ENCODE measurements at regions not wholly inside any gene's neighbourhood (a gene's known extent, or its start where the extent isn't known, plus 50 kb on each side); places are given as distances from the start of the nearest gene placed in this dataset.
"Not testable (repeated sequence)": the region's sequence is repeated elsewhere in the genome, so short reads cannot be mapped to it uniquely, and the experiment has no call there.

DNA sequence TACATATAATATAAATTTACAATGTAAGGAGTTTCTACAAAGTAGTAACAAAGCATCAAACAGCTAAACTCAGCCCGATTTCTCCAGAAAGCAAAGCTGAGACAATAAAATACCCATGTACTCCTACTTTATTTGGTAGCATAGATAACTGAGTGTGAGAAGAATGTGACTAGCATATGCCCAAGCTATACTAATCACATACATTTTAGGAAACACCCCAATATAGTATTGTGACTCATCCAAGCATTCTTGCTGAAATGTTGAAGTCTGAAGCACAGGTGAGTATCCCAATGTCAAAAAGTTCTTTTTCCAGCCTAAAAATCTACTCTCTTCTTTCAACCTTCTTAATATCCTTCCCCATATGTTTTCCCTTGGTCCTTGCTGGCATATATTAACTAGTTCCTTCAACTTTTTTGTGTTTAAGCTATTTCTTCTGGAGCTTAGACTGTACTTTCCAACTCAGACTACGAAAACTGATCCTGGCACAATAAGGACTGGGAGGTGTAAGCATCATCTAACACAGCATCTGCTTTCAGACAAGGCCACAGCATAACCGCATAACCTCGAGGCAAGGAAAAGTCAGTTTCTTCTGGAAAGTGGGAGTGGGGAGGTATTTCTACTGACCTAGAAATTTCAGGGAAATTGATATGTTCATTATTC is 163.0 kb upstream of the RNPC3 start:
- in situ Hi-C loops (cut with HindIII; ENCODE audit: low sequenced_read_pairs): no loop called here

DNA sequence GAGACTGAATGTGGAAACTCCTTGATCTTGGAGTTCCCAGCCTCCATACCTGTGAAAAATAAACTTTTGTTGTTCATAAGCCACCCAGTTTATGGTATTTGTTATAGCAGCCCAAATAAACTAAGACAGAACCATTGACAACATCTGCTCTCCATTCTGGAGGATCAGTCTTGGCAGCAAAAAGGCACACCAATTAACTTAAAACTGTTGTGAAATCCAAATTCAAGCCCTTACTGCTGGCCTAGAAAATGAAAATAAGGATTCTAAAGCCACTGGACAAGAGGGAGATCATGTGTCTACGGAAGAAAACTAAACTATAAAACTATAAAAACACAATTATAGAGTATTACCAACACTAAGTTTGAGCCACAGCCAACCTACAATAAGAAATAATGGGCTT is 172.1 kb upstream of the RNPC3 start:
- in situ Hi-C loops (cut with HindIII; ENCODE audit: low sequenced_read_pairs): no loop called here

DNA sequence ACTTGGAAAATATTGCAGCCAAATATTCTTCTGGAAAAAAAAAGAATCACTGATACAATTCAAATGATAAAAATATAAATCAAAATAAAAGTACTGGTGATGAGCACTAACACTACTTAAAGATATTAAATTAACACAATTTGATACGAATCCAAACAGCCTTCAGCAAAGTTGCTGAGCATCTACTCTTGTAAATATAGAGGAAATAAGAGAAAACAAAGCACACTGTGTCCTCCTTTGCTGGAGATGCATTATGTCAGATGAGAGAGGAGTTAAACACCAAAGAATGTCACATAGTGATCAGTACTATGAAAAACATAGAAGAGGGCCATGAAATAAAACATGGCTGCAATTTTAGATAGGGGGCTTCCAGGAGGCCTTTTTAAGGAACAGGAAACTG is 177.4 kb upstream of the RNPC3 start:
- in situ Hi-C loops (cut with HindIII; ENCODE audit: low sequenced_read_pairs): no loop called here

DNA sequence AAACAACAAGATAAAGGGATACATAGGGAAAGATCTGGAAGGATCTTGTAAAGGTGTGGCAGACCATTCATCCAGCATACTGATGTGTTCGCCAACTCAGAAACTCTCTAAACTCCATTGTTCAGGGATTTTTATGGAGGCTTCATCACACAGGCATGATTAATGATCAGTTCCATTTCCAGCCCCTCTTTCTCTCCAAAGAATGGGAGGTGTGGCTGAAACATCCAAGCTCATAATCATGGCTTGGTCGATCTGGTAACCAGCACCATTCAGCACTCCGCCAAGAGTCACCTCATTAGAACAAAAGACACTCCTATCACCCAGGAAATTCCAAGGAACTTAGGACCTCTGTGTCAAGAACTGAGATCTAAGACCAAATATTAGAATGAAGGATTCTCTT is 180.6 kb upstream of the RNPC3 start:
- in situ Hi-C loops (cut with HindIII; ENCODE audit: low sequenced_read_pairs): no loop called here

DNA sequence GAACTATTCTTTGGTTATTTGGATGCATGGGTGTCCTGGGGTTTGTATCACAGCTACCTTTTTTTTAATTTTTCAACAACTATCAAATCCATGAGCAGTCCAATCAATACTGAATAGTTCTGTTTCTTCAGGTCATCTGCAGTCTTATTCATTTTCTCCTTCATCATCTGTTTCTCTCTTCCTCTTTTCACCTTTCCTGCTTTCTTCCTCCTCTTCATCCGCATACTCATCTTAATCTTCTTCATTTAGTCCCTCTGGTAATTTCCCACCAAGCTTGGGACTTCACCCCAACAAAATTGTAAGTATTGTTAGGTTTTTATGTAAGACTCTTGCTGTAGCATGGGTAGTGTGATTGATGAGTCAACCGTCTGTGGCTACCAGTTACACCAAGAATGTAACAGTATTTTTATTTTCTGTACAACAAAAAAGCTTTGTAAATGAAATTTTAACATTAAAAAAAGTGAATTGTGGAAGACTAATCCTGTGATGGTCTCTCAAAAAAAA is 184.1 kb upstream of the RNPC3 start:
- in situ Hi-C loops (cut with HindIII; ENCODE audit: low sequenced_read_pairs): no loop called here

DNA sequence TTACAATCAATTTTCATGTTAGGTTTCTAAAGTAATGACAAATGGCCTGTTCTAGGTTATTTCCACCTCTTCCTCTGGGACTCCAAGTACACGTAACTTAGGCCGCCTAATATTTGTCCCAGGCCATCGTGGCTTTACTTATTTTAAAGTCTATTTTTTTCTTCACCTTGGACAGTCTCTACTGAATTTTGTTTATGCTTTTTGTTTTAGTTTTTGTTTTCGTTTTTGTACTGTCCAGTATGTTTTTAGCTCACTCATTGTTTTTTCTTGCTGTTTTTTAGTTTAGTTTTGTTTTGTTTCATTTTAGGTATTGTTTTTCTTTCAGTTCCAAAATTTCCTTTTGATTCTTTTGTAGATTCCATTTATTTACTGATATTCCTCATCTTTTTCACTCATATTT is 187.7 kb upstream of the RNPC3 start:
- in situ Hi-C loops (cut with HindIII; ENCODE audit: low sequenced_read_pairs): no loop called here

DNA sequence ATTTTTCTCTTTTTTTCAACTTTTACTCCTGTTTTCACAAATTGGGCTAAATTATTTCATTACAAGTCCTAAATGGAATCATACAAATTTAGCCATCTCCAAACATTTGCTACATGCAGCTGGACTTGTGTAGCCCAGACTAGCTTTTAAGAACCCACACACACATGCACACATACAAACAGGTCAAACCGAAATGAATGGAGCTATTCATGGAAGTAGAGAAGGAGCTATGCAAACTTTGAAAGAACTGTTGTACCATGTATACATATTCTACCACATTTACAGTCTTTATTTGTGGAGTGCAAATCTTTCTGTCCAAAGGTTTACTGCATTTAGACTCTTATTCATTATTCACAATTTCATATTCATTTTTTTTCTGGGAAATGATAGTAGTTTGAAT is 189.1 kb upstream of the RNPC3 start:
- in situ Hi-C loops (cut with HindIII; ENCODE audit: low sequenced_read_pairs): no loop called here

DNA sequence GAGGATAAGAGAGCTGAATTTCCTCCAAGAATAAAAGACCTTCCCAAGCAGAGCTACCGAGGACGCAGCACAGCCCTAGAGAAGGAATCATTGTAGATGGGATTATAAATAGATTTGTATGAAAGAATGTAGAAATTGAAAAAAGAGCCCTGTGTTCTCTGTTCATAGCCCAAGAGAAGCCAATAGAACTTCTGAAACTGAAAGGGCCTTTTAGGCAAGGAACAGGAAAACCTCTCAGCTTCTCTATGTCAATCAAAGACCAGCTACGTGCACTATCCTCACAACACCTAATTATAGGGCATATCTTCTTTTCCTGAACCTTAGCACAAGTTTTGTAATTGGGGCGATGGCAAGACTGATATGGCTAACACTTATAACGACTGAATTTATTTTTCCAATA is 192.4 kb upstream of the RNPC3 start:
- in situ Hi-C loops (cut with HindIII; ENCODE audit: low sequenced_read_pairs): no loop called here

DNA sequence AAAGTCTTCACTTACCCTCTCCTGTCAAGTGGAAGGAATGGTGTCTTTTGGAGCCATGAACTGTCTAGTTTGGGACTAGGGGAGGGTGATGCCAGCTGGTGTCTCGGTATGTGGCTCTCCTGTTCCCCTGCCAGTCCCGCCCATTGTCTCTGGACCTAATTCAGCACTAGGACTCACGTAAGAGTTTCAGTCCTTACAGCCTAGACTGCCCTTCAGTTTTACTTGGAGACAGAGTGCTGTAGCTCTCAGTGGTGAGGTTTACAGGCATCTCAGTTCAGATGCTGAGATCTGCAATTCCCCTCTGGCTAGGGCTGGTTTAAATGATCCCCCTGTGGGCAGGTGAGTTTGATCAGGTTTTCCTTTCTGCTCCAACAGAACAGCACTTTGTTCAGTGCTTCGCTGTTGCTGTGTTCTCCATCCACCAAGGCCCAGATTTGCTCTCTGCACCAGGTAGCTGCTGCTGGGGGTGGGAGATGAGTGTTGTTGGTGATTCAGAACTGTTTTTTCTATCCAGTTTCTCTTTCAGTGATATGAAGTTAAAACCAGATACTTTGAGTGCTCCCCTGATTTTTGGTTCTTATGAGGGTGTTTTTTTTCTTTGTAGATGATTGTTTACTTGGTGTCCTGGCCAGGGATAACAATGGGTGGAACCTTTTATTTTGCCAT is 198.3 kb upstream of the RNPC3 start:
- in situ Hi-C loops (cut with HindIII; ENCODE audit: low sequenced_read_pairs): no loop called here

DNA sequence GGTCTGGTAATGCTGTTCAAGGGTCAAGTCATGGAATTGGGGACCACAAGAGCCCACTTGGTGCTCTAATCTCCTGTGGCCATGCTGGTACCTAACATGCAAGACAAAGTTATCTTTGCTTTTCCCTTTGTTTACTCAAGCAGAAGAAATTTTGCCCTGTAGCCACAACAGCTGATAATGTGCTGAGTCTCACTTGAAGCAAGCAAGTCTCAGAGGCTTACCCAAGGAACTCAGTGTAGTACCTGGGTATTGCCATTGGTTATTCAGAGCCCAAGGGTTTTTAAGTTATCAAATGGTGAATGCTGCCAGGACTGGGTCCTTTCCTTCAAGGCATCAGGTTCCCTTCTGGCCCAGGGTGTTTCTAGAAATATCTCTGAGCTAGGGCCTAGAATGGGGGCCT is 198.9 kb upstream of the RNPC3 start:
- in situ Hi-C loops (cut with HindIII; ENCODE audit: low sequenced_read_pairs): no loop called here

DNA sequence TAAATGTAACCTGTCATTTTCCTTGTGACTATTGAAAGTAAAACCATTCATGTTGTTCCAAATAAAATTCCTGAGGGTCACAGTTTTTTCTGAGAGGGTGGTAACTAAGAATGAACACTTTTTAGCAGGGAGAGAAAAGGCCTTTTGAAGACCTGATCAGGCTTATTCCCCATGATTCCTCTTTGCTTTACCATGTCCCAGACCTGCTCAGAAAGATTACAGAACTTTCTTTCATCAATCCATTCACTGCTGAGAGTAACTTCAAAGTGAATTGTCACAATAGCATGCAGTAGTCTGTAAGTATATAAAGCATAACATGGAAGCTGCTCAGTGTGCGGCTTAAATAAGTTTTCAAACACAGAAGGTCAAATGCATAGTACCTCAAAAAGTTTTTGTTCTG is 201.5 kb upstream of the COL11A1 start:
- in situ Hi-C loops (cut with HindIII; ENCODE audit: low sequenced_read_pairs): no loop called here

DNA sequence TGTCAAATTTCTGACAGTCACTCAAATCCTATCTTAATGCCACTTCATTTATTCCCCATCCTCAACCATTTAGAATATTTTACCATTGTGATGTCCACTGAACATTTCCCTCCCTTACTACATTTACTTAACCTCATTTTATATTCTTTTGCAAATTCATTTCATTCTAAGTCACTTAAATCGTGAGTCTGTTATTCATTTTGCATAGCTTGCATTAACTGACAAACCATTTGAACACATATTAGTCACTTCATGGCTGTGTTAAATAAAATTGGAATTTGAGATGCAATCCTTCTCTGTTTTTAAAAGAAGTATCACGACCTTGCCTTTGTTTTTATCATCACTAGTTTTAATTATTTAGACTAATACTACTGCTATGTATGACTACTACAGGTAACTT is 199.4 kb upstream of the COL11A1 start:
- in situ Hi-C loops (cut with HindIII; ENCODE audit: low sequenced_read_pairs): no loop called here

DNA sequence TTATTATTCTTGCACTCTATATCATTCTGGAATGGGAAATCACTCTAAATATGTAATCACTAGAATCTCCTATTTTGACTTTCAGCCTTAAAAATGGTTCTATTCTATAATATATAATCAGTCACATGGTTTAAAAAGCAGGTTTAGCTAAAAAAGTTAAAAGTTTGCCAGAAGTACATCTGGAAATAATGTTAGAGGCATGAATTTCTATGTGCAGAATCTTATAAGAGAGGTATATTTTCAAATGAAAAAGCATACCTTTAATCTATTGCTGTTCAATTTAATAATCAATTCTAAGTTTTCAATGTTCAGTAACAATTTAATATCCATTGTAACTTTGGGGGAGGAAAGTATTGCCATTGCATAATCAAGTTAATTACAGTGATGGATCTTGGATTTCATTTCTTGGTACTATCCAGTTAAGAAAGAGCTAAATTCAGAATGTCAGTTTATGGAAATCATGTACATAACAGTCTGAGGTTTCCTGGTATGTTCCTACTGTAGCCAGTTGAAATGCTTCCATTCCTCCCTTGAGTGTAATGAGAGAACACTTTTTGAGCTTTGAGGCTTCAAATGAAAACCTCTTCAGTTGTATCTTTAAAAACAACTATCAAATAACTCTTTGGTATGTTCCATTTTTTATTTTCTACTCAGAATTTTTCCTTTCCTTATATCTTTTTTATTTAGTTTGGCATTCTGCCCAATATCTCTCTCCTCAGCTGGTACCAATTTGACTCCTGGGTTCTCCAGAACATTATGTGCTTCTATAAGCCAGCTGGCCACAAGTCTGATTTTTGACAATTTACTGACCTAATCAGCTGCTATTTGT is 175.7 kb upstream of the COL11A1 start:
- in situ Hi-C loops (cut with HindIII; ENCODE audit: low sequenced_read_pairs): no loop called here

DNA sequence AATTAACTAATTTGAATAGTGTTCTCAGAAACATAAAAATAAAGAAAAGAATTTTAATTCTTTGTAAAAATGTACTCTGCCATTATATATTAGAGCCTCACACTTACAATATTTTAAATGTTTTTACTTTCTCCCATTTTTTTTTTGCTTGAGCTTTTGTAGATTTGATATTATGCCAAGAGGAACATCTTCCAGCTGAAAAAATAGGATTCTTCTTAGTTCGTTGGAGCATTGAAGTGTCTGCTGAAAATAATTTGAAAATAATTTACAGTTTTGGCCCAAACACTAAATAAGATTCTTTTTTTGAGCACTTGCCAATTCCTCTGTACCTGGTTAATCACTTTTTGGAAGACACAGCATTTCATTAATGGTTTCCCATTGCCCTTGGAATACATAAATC is 175.0 kb upstream of the COL11A1 start:
- in situ Hi-C loops (cut with HindIII; ENCODE audit: low sequenced_read_pairs): no loop called here

DNA sequence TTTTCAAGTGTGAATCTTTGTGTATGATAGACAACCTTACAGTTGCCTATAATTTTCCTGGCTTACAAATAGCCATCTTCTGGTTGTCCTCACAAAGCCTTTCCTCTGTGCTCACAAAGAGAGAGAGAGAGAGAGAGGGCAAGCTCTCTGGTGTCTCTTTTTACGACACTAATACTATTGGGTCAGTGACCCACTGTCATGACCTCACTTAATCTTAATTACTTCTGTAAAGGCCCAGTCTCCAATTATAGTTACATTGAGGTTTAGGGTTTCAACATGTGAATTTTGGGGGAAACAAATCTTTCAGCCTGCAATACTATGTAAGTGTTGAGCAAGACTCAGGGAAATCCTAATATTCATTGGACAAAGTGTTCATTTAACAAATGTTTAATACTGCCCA is 167.4 kb upstream of the COL11A1 start:
- in situ Hi-C loops (cut with HindIII; ENCODE audit: low sequenced_read_pairs): no loop called here

DNA sequence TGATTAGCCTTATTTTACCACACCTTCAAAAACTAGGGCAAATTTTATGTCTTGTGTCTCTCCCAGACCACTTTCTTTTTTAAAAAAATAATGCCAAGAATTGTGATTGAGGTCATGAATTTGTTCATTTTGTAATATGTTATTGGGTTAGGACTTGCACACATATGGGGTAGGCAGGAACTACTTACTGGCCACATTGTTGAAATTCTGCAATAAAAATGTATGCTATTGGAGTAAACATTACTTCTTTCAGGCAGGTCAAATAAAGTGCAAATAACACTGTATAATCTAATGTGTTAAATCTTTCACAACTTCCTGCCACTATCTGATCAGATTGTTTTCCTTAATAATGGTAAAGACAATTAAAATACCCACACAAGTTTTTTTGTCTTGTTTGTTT is 166.6 kb upstream of the COL11A1 start:
- in situ Hi-C loops (cut with HindIII; ENCODE audit: low sequenced_read_pairs): no loop called here

DNA sequence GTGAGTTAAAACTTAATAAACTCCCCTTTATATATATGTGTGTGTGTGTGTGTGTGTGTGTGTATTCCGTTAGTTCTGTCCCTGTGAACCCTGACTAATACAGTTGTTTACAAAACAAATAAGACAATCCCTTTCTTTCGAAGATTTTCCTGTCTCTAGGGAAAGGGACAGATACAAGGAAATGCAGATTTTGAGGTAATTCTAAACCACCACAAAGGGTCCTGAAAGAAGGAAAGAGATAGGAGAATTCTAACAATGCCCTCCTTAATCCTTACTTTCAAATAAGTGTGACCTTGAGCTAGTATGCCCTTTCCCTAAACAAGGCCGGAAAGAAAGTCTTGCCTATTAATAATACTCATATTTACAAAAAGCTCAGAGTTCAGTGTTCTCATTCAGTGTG is 164.8 kb upstream of the COL11A1 start:
- in situ Hi-C loops (cut with HindIII; ENCODE audit: low sequenced_read_pairs): no loop called here

DNA sequence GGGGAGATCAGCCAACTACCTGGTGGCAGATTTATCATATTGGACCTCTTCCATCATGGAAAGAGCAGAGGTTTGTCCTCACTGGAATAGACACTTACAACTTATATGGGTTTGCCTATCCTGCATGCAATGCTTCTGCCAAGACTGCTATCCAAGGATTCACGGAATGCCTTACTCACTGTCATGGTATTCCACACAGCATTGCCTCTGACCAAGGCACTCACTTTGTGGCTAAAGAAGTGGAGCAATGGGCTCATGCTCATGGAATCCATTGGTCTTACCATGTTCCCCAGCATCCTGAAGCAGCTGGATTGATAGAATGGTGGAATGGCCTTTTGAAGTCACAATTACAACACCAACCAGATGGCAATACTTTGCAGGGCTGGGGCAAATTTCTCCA is 163.1 kb upstream of the COL11A1 start:
- in situ Hi-C loops (cut with HindIII; ENCODE audit: low sequenced_read_pairs): not testable (repeated sequence)

DNA sequence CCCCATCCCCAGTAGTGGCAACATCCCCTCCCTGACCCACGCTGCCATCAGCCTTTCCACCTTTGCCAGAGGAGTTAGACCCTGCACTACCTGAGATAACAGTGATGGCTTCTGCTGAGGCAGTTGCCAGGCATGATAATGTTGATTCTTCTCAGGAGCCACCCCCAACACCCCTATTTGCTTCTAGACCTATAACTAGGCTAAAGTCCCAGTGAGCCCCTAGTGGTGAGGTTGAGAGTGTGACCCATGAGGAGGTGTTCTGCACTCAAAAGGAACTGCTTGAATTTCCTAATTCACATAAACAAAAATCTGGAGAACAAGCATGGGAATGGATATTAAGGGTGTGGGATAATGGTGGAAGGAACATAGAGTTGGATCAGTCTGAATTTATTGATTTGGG is 159.6 kb upstream of the COL11A1 start:
- in situ Hi-C loops (cut with HindIII; ENCODE audit: low sequenced_read_pairs): no loop called here

DNA sequence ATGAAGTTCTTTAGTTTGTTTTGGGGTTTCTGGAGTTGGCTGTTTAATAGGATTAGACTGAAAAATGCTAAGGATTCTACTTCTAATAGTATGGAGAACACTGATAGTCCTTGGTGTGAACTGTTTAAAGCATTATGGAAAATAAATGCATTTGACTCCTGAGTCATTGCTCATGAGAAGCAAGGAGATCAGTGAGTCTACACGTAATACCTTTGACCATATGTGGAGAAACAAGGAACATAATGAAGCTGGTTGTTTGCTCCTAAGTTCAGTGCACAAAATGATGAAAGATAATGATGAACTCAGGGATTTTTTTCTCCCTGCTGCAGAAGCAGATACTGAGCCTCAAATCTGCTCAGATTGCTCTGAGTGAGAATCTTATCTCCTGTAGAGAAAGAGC is 158.9 kb upstream of the COL11A1 start:
- in situ Hi-C loops (cut with HindIII; ENCODE audit: low sequenced_read_pairs): no loop called here

DNA sequence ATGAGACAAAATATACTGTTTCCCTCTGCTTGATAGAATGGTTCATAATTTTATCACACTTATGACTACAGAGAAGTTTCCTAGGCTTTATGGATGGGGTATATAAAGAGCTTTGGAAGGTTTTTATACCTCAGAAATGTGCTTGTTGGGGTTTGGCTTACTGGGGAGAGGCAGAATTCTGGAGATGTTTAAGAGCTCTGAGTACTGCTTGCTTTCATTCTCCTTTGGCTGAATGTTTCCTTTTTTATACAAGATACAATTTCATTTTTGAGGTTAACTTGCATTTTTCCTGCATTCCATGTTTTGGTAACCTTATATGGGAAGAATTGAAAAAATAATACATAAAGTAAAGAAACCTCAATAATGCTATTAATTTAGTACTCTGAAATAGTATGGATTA is 157.7 kb upstream of the COL11A1 start:
- in situ Hi-C loops (cut with HindIII; ENCODE audit: low sequenced_read_pairs): no loop called here

DNA sequence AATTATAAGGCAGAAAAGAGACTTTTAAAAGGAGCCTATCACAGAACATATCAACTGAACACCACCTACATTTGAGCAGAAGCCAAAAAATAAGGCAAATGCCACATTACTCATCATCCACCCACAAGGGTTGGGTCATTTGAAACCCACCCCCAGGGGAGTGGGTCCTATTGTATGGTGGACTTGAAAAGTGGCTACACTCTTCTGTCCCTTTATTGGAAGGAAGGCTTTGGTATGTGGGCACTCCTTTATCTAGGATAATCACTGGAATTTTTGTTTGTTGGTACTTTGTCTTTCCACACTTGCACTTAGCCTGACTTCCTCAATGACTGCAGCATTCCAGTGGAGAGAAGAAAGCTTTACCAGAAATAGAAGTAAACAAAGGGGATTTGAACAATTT is 157.2 kb upstream of the COL11A1 start:
- in situ Hi-C loops (cut with HindIII; ENCODE audit: low sequenced_read_pairs): no loop called here
